ENCODE measurements at regions not wholly inside any gene's neighbourhood (a gene's known extent, or its start where the extent isn't known, plus 50 kb on each side); places are given as distances from the start of the nearest gene placed in this dataset.

DNA sequence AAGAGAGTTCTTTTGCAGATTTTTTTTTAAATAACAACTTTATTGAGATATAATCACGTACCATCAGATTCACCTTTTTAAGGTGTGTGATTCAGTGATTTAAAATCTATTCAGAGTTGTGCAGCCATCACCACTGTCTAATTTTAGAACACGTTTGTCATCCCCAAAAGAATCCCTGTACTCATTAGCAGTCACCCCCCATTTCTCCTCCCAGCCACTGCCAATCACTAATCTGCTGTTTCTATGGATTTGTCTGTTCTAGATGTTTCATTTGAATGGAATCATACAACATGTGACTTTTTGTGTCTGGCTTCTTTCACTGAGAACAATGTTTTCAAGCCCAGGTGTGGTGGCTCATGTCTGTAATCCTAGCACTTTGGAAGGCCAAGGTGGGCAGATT lies 55.4 kb upstream of the RAPH1 start:
- TF ChIP-seq, protein P1, sequence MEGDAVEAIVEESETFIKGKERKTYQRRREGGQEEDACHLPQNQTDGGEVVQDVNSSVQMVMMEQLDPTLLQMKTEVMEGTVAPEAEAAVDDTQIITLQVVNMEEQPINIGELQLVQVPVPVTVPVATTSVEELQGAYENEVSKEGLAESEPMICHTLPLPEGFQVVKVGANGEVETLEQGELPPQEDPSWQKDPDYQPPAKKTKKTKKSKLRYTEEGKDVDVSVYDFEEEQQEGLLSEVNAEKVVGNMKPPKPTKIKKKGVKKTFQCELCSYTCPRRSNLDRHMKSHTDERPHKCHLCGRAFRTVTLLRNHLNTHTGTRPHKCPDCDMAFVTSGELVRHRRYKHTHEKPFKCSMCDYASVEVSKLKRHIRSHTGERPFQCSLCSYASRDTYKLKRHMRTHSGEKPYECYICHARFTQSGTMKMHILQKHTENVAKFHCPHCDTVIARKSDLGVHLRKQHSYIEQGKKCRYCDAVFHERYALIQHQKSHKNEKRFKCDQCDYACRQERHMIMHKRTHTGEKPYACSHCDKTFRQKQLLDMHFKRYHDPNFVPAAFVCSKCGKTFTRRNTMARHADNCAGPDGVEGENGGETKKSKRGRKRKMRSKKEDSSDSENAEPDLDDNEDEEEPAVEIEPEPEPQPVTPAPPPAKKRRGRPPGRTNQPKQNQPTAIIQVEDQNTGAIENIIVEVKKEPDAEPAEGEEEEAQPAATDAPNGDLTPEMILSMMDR (IDR thresholded peaks at IDR 0.05): no peak
- TF ChIP-seq POLR2AphosphoS5 (IDR thresholded peaks at IDR 0.05) (no peak), POLR2A (IDR thresholded peaks at IDR 0.05; ENCODE audit: low read depth) (no peak), EP300 (IDR thresholded peaks at IDR 0.05) (no peak)

Measured in esophagus muscularis mucosa (tissue), 4 donors.